HepG2 (cell line): ENCODE measurements at regions not wholly inside any gene's neighbourhood (a gene's known extent, or its start where the extent isn't known, plus 50 kb on each side); places are given as distances from the start of the nearest gene placed in this dataset.

Experiments used
- CBX2 ChIP-seq, 2 experiments: fragments of 200-600 bp in 1 of 2; sonication (generic); formaldehyde crosslinking in 1 of 2; IDR thresholded peaks; 2 replicates each; pipeline versions ENCODE4 v1.7.0 to v1.8.1; 2018 to 2022; ENCODE audit warnings: low read depth in 2 of 2, low read length in 1 of 2, mild to moderate bottlenecking in 1 of 2, missing genetic modification reagents in 1 of 2
- CERS6 ChIP-seq: sonication (generic); formaldehyde crosslinking; IDR thresholded peaks from 2 replicates; pipeline ENCODE4 v1.5.0; 2020; ENCODE audit warnings: missing genetic modification reagents
- ELF4 ChIP-seq: sonication (generic); formaldehyde crosslinking; IDR thresholded peaks from 2 replicates; pipeline ENCODE4 v1.5.0; 2020; ENCODE audit warnings: missing genetic modification reagents, mild to moderate bottlenecking, moderate library complexity, borderline replicate concordance
- FOXJ3 ChIP-seq: sonication (generic); formaldehyde crosslinking; IDR thresholded peaks from 2 replicates; pipeline ENCODE4 v1.4.0; 2020; ENCODE audit warnings: missing genetic modification reagents, mild to moderate bottlenecking, borderline replicate concordance
- KAT2B ChIP-seq: fragments of 150-350 bp; IDR thresholded peaks from 2 replicates; pipeline ENCODE4 v1.6.1; 2014; ENCODE audit warnings: low read depth, low read length, borderline replicate concordance
- LCORL ChIP-seq, 2 experiments: fragments of 450-650 bp in 1 of 2; sonication (generic) in 1 of 2; formaldehyde crosslinking in 1 of 2; IDR thresholded peaks; 2 replicates each; pipeline versions ENCODE4 v1.5.0 to v1.6.1; 2017 to 2020; ENCODE audit warnings: antibody characterized with exemption in 1 of 2, missing genetic modification reagents in 1 of 2
- MBD4 ChIP-seq: IDR thresholded peaks from 2 replicates; pipeline ENCODE4 v1.6.1; 2012; ENCODE audit warnings: low read length, inconsistent platforms, borderline replicate concordance
- MED1 ChIP-seq: sonication (generic); formaldehyde crosslinking; IDR thresholded peaks from 2 replicates; pipeline ENCODE4 v1.4.0; 2020; ENCODE audit warnings: missing genetic modification reagents
- MEIS1 ChIP-seq: sonication (generic); formaldehyde crosslinking; IDR thresholded peaks from 2 replicates; pipeline ENCODE4 v1.9.0; 2021; ENCODE audit warnings: mild to moderate bottlenecking, missing genetic modification reagents, moderate library complexity, borderline replicate concordance
- MZF1 ChIP-seq: sonication (generic); formaldehyde crosslinking; IDR thresholded peaks from 2 replicates; pipeline ENCODE4 v1.8.1; 2023; ENCODE audit warnings: mild to moderate bottlenecking, missing genetic modification reagents, borderline replicate concordance
- NAIF1 ChIP-seq: sonication (generic); formaldehyde crosslinking; IDR thresholded peaks from 2 replicates; pipeline ENCODE4 v1.5.0; 2020; ENCODE audit warnings: mild to moderate bottlenecking, missing genetic modification reagents, borderline replicate concordance
- ONECUT2 ChIP-seq: sonication (generic); formaldehyde crosslinking; IDR thresholded peaks from 2 replicates; pipeline ENCODE4 v1.4.0; 2020; ENCODE audit warnings: missing genetic modification reagents
- PHF20 ChIP-seq: sonication (generic); formaldehyde crosslinking; IDR thresholded peaks from 2 replicates; pipeline ENCODE4 v1.5.0; 2020; ENCODE audit warnings: mild to moderate bottlenecking, missing genetic modification reagents
- REXO4 ChIP-seq: sonication (generic); formaldehyde crosslinking; IDR thresholded peaks from 2 replicates; pipeline ENCODE4 v1.8.0; 2022; ENCODE audit warnings: missing genetic modification reagents, mild to moderate bottlenecking, borderline replicate concordance
- SRSF1 ChIP-seq: fragments of 200-400 bp; formaldehyde crosslinking; optimal IDR thresholded peaks from 2 replicates; pipeline ENCODE3; 2017; ENCODE audit warnings: mild to moderate bottlenecking, low read depth, low read length, moderate library complexity
- THAP8 ChIP-seq: sonication (generic); formaldehyde crosslinking; IDR thresholded peaks from 2 replicates; pipeline ENCODE4 v1.5.1; 2020; ENCODE audit warnings: missing genetic modification reagents, mild to moderate bottlenecking, borderline replicate concordance
- YEATS2 ChIP-seq: sonication (generic); formaldehyde crosslinking; IDR thresholded peaks from 2 replicates; pipeline ENCODE4 v1.4.0; 2020; ENCODE audit warnings: missing genetic modification reagents, borderline replicate concordance
- ZBTB38 ChIP-seq: sonication (generic); formaldehyde crosslinking; IDR thresholded peaks from 2 replicates; pipeline ENCODE4 v1.5.1; 2020; ENCODE audit warnings: mild to moderate bottlenecking, missing genetic modification reagents
- ZNF644 ChIP-seq: IDR thresholded peaks from 2 replicates; pipeline ENCODE4 v1.6.1; 2016; ENCODE audit warnings: low read depth
- ZNF781 ChIP-seq: sonication (generic); formaldehyde crosslinking; IDR thresholded peaks from 2 replicates; pipeline ENCODE4 v1.5.1; 2020; ENCODE audit warnings: borderline replicate concordance, mild to moderate bottlenecking, missing genetic modification reagents; ENCODE audit errors: not compliant biosample characterization
- TF ChIP-seq, protein P1 (sequence below): sonication (generic); formaldehyde crosslinking; IDR thresholded peaks from 2 replicates; pipeline ENCODE4 v1.4.0; 2020; ENCODE audit warnings: missing genetic modification reagents
- TF ChIP-seq, protein P2 (sequence below): fragments of 450-650 bp; IDR thresholded peaks from 2 replicates; pipeline ENCODE4 v1.6.1; 2016
- TF ChIP-seq, protein P3 (sequence below): sonication (generic); formaldehyde crosslinking; IDR thresholded peaks from 2 replicates; pipeline ENCODE4 v1.5.1; 2020; ENCODE audit warnings: mild to moderate bottlenecking, moderate library complexity, missing genetic modification reagents

GRCh38 chr10:78641693-78642092 lies 427.1 kb upstream of the ZMIZ1 start (continued):
- no peak for TF ChIP-seq ZNF781 (CRISPR knock-in tag)
- TF ChIP-seq, protein P1, sequence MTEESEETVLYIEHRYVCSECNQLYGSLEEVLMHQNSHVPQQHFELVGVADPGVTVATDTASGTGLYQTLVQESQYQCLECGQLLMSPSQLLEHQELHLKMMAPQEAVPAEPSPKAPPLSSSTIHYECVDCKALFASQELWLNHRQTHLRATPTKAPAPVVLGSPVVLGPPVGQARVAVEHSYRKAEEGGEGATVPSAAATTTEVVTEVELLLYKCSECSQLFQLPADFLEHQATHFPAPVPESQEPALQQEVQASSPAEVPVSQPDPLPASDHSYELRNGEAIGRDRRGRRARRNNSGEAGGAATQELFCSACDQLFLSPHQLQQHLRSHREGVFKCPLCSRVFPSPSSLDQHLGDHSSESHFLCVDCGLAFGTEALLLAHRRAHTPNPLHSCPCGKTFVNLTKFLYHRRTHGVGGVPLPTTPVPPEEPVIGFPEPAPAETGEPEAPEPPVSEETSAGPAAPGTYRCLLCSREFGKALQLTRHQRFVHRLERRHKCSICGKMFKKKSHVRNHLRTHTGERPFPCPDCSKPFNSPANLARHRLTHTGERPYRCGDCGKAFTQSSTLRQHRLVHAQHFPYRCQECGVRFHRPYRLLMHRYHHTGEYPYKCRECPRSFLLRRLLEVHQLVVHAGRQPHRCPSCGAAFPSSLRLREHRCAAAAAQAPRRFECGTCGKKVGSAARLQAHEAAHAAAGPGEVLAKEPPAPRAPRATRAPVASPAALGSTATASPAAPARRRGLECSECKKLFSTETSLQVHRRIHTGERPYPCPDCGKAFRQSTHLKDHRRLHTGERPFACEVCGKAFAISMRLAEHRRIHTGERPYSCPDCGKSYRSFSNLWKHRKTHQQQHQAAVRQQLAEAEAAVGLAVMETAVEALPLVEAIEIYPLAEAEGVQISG (CRISPR knock-in tag): peak; percentile 30; the same call in 1 of the 2 replicates
- no peak for TF ChIP-seq ZNF644 (CRISPR knock-in tag)
- TF ChIP-seq CBX2 (IDR thresholded peaks at IDR 0.05; ENCODE audit: low read depth, low read length): no peak
- TF ChIP-seq CBX2 (CRISPR knock-in tag; IDR thresholded peaks at IDR 0.05; ENCODE audit: low read depth): no peak
- no peak for TF ChIP-seq PHF20 (CRISPR knock-in tag)
- TF ChIP-seq KAT2B: peak; percentile 85
- TF ChIP-seq, protein P2, sequence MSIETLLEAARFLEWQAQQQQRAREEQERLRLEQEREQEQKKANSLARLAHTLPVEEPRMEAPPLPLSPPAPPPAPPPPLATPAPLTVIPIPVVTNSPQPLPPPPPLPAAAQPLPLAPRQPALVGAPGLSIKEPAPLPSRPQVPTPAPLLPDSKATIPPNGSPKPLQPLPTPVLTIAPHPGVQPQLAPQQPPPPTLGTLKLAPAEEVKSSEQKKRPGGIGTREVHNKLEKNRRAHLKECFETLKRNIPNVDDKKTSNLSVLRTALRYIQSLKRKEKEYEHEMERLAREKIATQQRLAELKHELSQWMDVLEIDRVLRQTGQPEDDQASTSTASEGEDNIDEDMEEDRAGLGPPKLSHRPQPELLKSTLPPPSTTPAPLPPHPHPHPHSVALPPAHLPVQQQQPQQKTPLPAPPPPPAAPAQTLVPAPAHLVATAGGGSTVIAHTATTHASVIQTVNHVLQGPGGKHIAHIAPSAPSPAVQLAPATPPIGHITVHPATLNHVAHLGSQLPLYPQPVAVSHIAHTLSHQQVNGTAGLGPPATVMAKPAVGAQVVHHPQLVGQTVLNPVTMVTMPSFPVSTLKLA: no peak
- TF ChIP-seq ELF4 (CRISPR knock-in tag): no peak
- TF ChIP-seq, protein P3, sequence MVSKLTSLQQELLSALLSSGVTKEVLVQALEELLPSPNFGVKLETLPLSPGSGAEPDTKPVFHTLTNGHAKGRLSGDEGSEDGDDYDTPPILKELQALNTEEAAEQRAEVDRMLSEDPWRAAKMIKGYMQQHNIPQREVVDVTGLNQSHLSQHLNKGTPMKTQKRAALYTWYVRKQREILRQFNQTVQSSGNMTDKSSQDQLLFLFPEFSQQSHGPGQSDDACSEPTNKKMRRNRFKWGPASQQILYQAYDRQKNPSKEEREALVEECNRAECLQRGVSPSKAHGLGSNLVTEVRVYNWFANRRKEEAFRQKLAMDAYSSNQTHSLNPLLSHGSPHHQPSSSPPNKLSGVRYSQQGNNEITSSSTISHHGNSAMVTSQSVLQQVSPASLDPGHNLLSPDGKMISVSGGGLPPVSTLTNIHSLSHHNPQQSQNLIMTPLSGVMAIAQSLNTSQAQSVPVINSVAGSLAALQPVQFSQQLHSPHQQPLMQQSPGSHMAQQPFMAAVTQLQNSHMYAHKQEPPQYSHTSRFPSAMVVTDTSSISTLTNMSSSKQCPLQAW (CRISPR knock-in tag): no peak
- no peak for TF ChIP-seq MBD4
- TF ChIP-seq FOXJ3 (CRISPR knock-in tag): peak; percentile 20; the same call in 1 of the 2 replicates
- peak; percentile 71 for TF ChIP-seq ONECUT2 (CRISPR knock-in tag)
- no peak for TF ChIP-seq THAP8
- no peak for TF ChIP-seq ZBTB38 (CRISPR knock-in tag)
- no peak for TF ChIP-seq REXO4 (CRISPR knock-in tag)
- TF ChIP-seq MZF1 (CRISPR knock-in tag): no peak
- TF ChIP-seq YEATS2: no peak
- no peak for TF ChIP-seq SRSF1
- TF ChIP-seq MED1 (CRISPR knock-in tag): peak; percentile 11; the same call in 1 of the 2 replicates
- no peak for TF ChIP-seq NAIF1
- TF ChIP-seq CERS6: no peak
- TF ChIP-seq MEIS1 (CRISPR knock-in tag): peak; percentile 69; the same call in 1 of the 2 replicates
- TF ChIP-seq LCORL (IDR thresholded peaks at IDR 0.05): no peak
- peak; percentile 25; the same call in 1 of the 2 replicates for TF ChIP-seq LCORL (CRISPR knock-in tag; IDR thresholded peaks at IDR 0.05)
